H1 (cell line): ENCODE measurements at regions not wholly inside any gene's neighbourhood (a gene's known extent, or its start where the extent isn't known, plus 50 kb on each side); places are given as distances from the start of the nearest gene placed in this dataset.

Source experiments
- CTCF ChIA-PET: fragments of 300-600 bp; sonication (Branson Sonifier 250); formaldehyde crosslinking; loops from one replicate; lab custom pipeline; 2021; ENCODE audit not compliant: partially characterized antibody; lab: Charles Lee
- POLR2A ChIA-PET: fragments of 300-600 bp; sonication (Branson Sonifier 250); formaldehyde crosslinking; loops from one replicate; lab custom pipeline; 2021; ENCODE audit warnings: inconsistent platforms; ENCODE audit not compliant: partially characterized antibody; lab: Charles Lee
- DNase-seq, 2 experiments: peaks; one replicate each; pipeline versions ENCODE4 v3.0.0 to v3.0.0-alpha.2; 2010 to 2022; ENCODE audit warnings: low spot score in 2 of 2, low read depth in 1 of 2, mixed read lengths in 1 of 2
- FAIRE-seq: peaks from 2 replicates; lab custom pipeline; 2011; peaks lifted over from hg19 to GRCh38; lab: Jason Lieb, UNC
- H2AFZ ChIP-seq: 2 replicates; pipeline ENCODE4 v1.8.1; 2012; ENCODE audit warnings: low read length, inconsistent platforms
- H2AK5ac ChIP-seq: 2 replicates; pipeline ENCODE4 v1.6.1; 2013; ENCODE audit warnings: low read depth, low read length
- H2BK120ac ChIP-seq: replicated peaks from 2 replicates; pipeline ENCODE3; 2013; ENCODE audit warnings: low read depth, low read length, inconsistent platforms
- H2BK12ac ChIP-seq: 2 replicates; pipeline ENCODE4 v1.6.1; 2013; ENCODE audit warnings: low read depth, low read length
- H2BK15ac ChIP-seq: 2 replicates; pipeline ENCODE4 v1.6.1; 2013; ENCODE audit warnings: low read length
- H2BK20ac ChIP-seq: 2 replicates; pipeline ENCODE4 v1.6.1; 2013; ENCODE audit warnings: low read length
- H2BK5ac ChIP-seq: 2 replicates; pipeline ENCODE4 v1.6.1; 2013; ENCODE audit warnings: low read depth, low read length
- H3K14ac ChIP-seq: 2 replicates; pipeline ENCODE4 v1.6.1; 2013; ENCODE audit warnings: inconsistent platforms; ENCODE audit not compliant: insufficient read length
- H3K18ac ChIP-seq: 2 replicates; pipeline ENCODE4 v1.6.1; 2013; ENCODE audit warnings: low read length; ENCODE audit errors: extremely low read depth
- H3K23ac ChIP-seq: 2 replicates; pipeline ENCODE4 v1.6.1; 2013; ENCODE audit warnings: inconsistent platforms; ENCODE audit not compliant: insufficient read length
- H3K23me2 ChIP-seq: 2 replicates; pipeline ENCODE4 v1.6.1; 2013; ENCODE audit warnings: low read depth, low read length
- H3K27ac ChIP-seq: 2 replicates; pipeline ENCODE4 v1.6.1; 2011; ENCODE audit warnings: low read depth, low read length, inconsistent platforms
- H3K27me3 ChIP-seq, 4 experiments: replicated peaks in 1 of 4; 1 replicate in 1 of 4; 2 replicates in 3 of 4; pipeline versions ENCODE4 v1.6.1 to v1.8.1; 2011 to 2013; ENCODE audit warnings: low read length in 3 of 4, mild to moderate bottlenecking in 3 of 4, inconsistent platforms in 2 of 4, mixed read lengths in 2 of 4, moderate library complexity in 1 of 4; ENCODE audit not compliant: control insufficient read depth in 3 of 4, insufficient read depth in 3 of 4; ENCODE audit errors: extremely low read depth in 1 of 4
- H3K36me3 ChIP-seq, 4 experiments: 2 replicates each; pipeline versions ENCODE4 v1.6.1 to v1.8.1; 2011 to 2013; ENCODE audit warnings: mild to moderate bottlenecking in 4 of 4, low read length in 3 of 4, moderate library complexity in 2 of 4, control low read depth in 1 of 4, inconsistent platforms in 1 of 4; ENCODE audit not compliant: insufficient read depth in 4 of 4, control insufficient read depth in 2 of 4
- H3K4ac ChIP-seq: replicated peaks from 2 replicates; pipeline ENCODE3; 2013; ENCODE audit warnings: low read length, low read depth, mixed read lengths, inconsistent platforms; ENCODE audit not compliant: insufficient read length
- H3K4me1 ChIP-seq, 4 experiments: replicated peaks in 1 of 4; 1 replicate in 1 of 4; 2 replicates in 3 of 4; pipeline versions ENCODE4 v1.6.1 to v1.8.1; 2011 to 2013; ENCODE audit warnings: low read length in 3 of 4, inconsistent platforms in 2 of 4, mixed read lengths in 1 of 4; ENCODE audit not compliant: insufficient read depth in 4 of 4, control insufficient read depth in 3 of 4
- H3K4me2 ChIP-seq, 2 experiments: 2 replicates each; pipeline versions ENCODE4 v1.6.1 to v1.8.1; 2011 to 2013; ENCODE audit warnings: low read depth in 2 of 2, low read length in 2 of 2, control low read depth in 1 of 2, inconsistent platforms in 1 of 2, mild to moderate bottlenecking in 1 of 2; ENCODE audit not compliant: insufficient read depth in 1 of 2
- H3K4me3 ChIP-seq, 4 experiments: fragments of 200-600, 300-600 bp in 1 of 4; sonication (generic), shearing (Covaris generic), sonication (Bioruptor Twin) in 1 of 4; 2 replicates each; pipeline versions ENCODE4 v1.5.1 to v1.8.1; 2011 to 2016; ENCODE audit warnings: low read length in 4 of 4, low read depth in 3 of 4, control low read depth in 2 of 4, inconsistent platforms in 2 of 4, mild to moderate bottlenecking in 2 of 4, mixed read lengths in 1 of 4, moderate library complexity in 1 of 4; ENCODE audit not compliant: insufficient read depth in 2 of 4; ENCODE audit errors: extremely low read depth in 1 of 4
- H3K56ac ChIP-seq: replicated peaks from 2 replicates; pipeline ENCODE3; 2013; ENCODE audit warnings: low read depth, mild to moderate bottlenecking, mixed read lengths, low read length, inconsistent platforms; ENCODE audit not compliant: insufficient read length
- H3K79me1 ChIP-seq: 2 replicates; pipeline ENCODE4 v1.6.1; 2013; ENCODE audit warnings: low read depth, low read length, control low read depth
- H3K79me2 ChIP-seq, 2 experiments: 2 replicates each; pipeline versions ENCODE4 v1.6.1 to v1.8.1; 2012 to 2013; ENCODE audit warnings: low read length in 2 of 2, mild to moderate bottlenecking in 2 of 2, inconsistent platforms in 1 of 2; ENCODE audit not compliant: insufficient read depth in 2 of 2, control insufficient read depth in 1 of 2
- H3K9ac ChIP-seq, 4 experiments: replicated peaks in 1 of 4; 1 replicate in 1 of 4; 2 replicates in 3 of 4; pipeline versions ENCODE4 v1.6.1 to v1.8.1; 2011 to 2013; ENCODE audit warnings: low read depth in 3 of 4, low read length in 3 of 4, control low read depth in 2 of 4, mild to moderate bottlenecking in 2 of 4, moderate library complexity in 2 of 4, inconsistent platforms in 1 of 4; ENCODE audit errors: extremely low read depth in 1 of 4
- H3K9me3 ChIP-seq, 2 experiments: 2 replicates each; pipeline versions ENCODE4 v1.6.1 to v1.8.1; 2012 to 2013; ENCODE audit warnings: mild to moderate bottlenecking in 2 of 2, moderate library complexity in 2 of 2, control low read depth in 1 of 2, inconsistent platforms in 1 of 2, low read depth in 1 of 2, low read length in 1 of 2, mixed read lengths in 1 of 2; ENCODE audit not compliant: insufficient read depth in 2 of 2
- H4K20me1 ChIP-seq, 2 experiments: replicated peaks in 1 of 2; 2 replicates each; pipeline versions ENCODE3 to v1.8.1; 2011 to 2013; ENCODE audit warnings: inconsistent platforms in 2 of 2, low read length in 2 of 2, mild to moderate bottlenecking in 1 of 2; ENCODE audit not compliant: insufficient read depth in 2 of 2, control insufficient read depth in 1 of 2
- H4K5ac ChIP-seq: 2 replicates; pipeline ENCODE4 v1.6.1; 2013; ENCODE audit warnings: low read length, low read depth, mixed read lengths, inconsistent platforms; ENCODE audit not compliant: insufficient read length
- H4K8ac ChIP-seq: 2 replicates; pipeline ENCODE4 v1.8.0; 2013; ENCODE audit warnings: mild to moderate bottlenecking, moderate library complexity, low read length, inconsistent platforms; ENCODE audit not compliant: insufficient read depth; ENCODE audit errors: extremely low read depth
- H4K91ac ChIP-seq: replicated peaks from 2 replicates; pipeline ENCODE3; 2013; ENCODE audit warnings: low read length, mixed read lengths, inconsistent platforms; ENCODE audit not compliant: insufficient read length
- BCL11A ChIP-seq, 2 experiments: IDR thresholded peaks; one replicate each; pipeline ENCODE4 v1.6.1; 2011; ENCODE audit warnings: low read depth in 2 of 2, low read length in 2 of 2, mild to moderate bottlenecking in 2 of 2
- JUND ChIP-seq: IDR thresholded peaks from 2 replicates; pipeline ENCODE4 v1.6.1; 2011; ENCODE audit warnings: mild to moderate bottlenecking, improper control_type of control experiment, low read length
- MAFK ChIP-seq: IDR thresholded peaks from 2 replicates; pipeline ENCODE4 v1.6.1; 2012; ENCODE audit warnings: low read depth, mild to moderate bottlenecking, improper control_type of control experiment, low read length
- NANOG ChIP-seq: IDR thresholded peaks from 2 replicates; pipeline ENCODE4 v1.6.1; 2011; ENCODE audit warnings: low read length, low read depth, mild to moderate bottlenecking, inconsistent platforms; ENCODE audit not compliant: insufficient read depth, poor library complexity, severe bottlenecking
- POLR2AphosphoS5 ChIP-seq: IDR thresholded peaks from 2 replicates; pipeline ENCODE4 v1.6.1; 2011; ENCODE audit warnings: low read depth, low read length
- SIX5 ChIP-seq: IDR thresholded peaks from 2 replicates; pipeline ENCODE4 v1.6.1; 2011; ENCODE audit warnings: mild to moderate bottlenecking, low read depth, low read length
- SP4 ChIP-seq: IDR thresholded peaks from 2 replicates; pipeline ENCODE4 v1.6.1; 2012; ENCODE audit warnings: low read length, inconsistent platforms
- TAF1 ChIP-seq: IDR thresholded peaks from 2 replicates; pipeline ENCODE4 v1.6.1; 2011; ENCODE audit warnings: mild to moderate bottlenecking, low read depth, low read length
- WGBS, 2 experiments: shearing (Covaris generic) in 1 of 2; methylation state at CpG; one replicate each; pipeline versions ENCODE4 v1.1.6 to v1.1.7; 2013 to 2015; ENCODE audit warnings: low lambda C conversion rate in 2 of 2, mixed read lengths in 2 of 2, inconsistent platforms in 1 of 2, low coverage in 1 of 2, missing lambda C conversion rate in 1 of 2; ENCODE audit not compliant: insufficient replicate concordance in 2 of 2, insufficient coverage in 1 of 2, insufficient read length in 1 of 2; ENCODE audit errors: extremely low coverage in 1 of 2, missing lambda C conversion rate in 1 of 2; 5-methylcytosine and 5-hydroxymethylcytosine counted together

- Histone ChIP-seq H3K36me3 (no peaks in the 10 kb centered on the region), H2BK20ac (no peak overlapping the region), H3K79me2 (no peaks in the 10 kb centered on the region), H2AK5ac (no peak overlapping the region), H3K23ac (no peak overlapping the region), H3K4me1 (no peaks in the 10 kb centered on the region), H3K18ac (no peak overlapping the region), H3K9me3 (no peaks in the 10 kb centered on the region), H3K27ac (no peak overlapping the region), H4K20me1 (no peaks in the 10 kb centered on the region), H3K14ac (no peak overlapping the region), H2BK12ac (no peak overlapping the region), H3K4me3 (no peak overlapping the region), H3K23me2 (no peaks in the 10 kb centered on the region), H2BK15ac (no peak overlapping the region), H4K8ac (no peak overlapping the region), H2BK5ac (no peak overlapping the region), H3K79me1 (no peaks in the 10 kb centered on the region), H4K91ac (no peak overlapping the region), H3K4me2 (no peak overlapping the region), H4K5ac (no peak overlapping the region), H3K56ac (no peak overlapping the region), H3K4ac (no peak overlapping the region), H3K9ac (no peak overlapping the region), H3K27me3 (no peaks in the 10 kb centered on the region), H2BK120ac (no peak overlapping the region), H2AFZ (no peak overlapping the region)
- POLR2A ChIA-PET, result no interaction called here
- FAIRE-seq, result no peak
- CTCF ChIA-PET, result interaction anchor here (0.6 kb wide), 1 partner anchor 10 kb away, joined by 4 read pairs; no protein-coding TSS in a partner anchor
- WGBS, 2 experiments, result 89% methylated on average over 2 of the region's 2 CpGs; no CpG with 5 or more reads in 1 of the 2 experiments
- TF ChIP-seq SIX5, result no peak
- TF ChIP-seq NANOG, result no peak
- no peak for TF ChIP-seq POLR2AphosphoS5
- no peak for TF ChIP-seq JUND
- no peak for TF ChIP-seq BCL11A (IDR thresholded peaks at IDR 0.05; ENCODE audit: low read depth in 2 of 2, low read length in 2 of 2)
- TF ChIP-seq TAF1, result no peak
- TF ChIP-seq MAFK, result no peak
- TF ChIP-seq SP4, result no peak
- no peak for DNase-seq
These were observed 1861.7 kb upstream of the SEL1L start for GRCh38 chr14:83395321-83395720.
